ENCODE measurements at regions not wholly inside any gene's neighbourhood (a gene's known extent, or its start where the extent isn't known, plus 50 kb on each side); places are given as distances from the start of the nearest gene placed in this dataset.
"Not testable (repeated sequence)": the region's sequence is repeated elsewhere in the genome, so short reads cannot be mapped to it uniquely, and the experiment has no call there.

DNA sequence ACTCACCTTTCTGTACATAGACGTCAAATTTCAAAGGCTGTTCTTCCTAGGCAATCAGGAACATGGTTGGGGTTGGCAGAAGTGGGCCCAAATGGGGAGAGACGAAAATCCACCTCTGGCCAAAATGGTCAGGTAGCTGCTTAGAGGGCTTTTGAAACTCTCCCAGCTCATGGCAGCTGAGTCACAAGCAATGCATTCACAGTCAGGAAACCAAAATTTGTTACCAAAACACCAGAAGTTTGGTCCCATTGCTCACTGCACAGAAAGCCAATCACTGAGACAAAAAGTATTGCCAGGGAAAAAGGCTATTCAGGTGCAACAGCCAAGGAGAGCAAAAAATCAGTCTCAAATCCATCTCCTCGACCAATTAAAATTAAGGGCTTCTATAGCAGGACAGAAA, 539.6 kb upstream of the CCDC54 start:
- no peak for FAIRE-seq

DNA sequence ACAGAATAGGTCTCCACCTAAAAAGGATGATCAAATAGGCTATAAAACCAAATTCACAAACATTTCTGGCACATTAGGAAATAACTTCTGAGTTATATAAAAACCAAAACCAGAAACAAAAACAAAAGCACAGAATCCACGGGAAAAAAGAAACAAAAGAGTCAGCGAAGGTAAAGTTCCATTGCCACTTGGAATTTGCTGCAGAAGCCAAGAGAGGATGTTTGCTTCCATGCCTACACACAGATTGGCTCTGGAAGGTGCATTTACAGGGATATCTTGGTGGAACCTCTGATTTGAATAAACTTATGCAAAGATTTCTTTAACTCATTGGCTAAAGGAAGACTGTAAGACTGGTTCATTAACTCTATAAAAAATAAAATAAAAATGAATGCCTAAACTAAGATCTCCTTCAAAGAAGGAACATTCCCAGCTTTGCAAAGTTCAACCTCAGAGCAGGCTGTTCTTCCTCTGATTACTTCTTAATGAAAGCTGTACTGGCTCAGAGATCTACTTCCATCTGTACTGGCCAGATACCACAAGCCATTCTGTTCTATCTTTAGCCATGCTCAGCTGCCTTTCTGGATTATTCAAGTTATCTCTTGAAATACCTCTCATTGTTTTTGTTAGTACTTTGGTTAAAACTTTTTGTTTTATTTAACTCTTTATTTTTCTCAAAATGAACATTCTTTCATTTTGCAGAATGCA, 537.5 kb upstream of the CCDC54 start:
- peak; percentile 78 for FAIRE-seq

DNA sequence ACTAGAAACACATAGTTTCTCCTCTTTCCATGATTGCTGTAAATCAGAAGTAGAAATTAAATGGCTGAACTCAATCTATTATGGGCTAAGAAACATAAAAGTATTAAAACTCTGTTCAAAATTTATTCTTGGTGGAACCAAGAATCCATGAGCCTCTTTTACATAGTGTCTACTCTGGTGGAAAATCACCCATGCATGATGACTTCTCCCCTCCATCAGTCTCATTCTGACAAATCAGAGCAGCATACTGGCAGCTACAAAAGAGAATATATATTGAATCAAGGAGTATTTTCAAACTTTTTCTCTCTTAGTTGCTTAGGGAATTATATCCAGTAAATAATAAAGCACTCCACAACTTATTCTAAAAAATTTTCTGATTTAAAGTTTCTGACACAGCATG, 536.9 kb upstream of the CCDC54 start:
- no peak for FAIRE-seq

DNA sequence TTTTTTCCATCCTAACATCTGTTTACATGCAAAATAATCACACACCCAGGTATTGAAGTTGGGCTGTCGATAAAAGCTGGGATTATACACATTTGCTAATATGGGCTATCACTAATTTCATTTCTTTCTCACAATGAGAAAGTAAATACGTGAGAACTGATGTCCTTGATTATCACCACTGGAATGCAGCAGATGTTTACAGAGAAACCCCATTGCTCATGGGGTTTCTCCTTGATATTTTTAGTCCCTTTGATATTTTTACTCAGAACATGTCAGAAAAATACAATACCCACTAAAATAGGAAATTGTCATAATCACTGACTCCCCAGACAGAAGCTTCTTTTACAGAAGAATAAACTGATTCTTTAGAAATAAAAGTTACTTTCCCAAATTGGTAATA, 535.1 kb upstream of the CCDC54 start:
- FAIRE-seq = no peak

DNA sequence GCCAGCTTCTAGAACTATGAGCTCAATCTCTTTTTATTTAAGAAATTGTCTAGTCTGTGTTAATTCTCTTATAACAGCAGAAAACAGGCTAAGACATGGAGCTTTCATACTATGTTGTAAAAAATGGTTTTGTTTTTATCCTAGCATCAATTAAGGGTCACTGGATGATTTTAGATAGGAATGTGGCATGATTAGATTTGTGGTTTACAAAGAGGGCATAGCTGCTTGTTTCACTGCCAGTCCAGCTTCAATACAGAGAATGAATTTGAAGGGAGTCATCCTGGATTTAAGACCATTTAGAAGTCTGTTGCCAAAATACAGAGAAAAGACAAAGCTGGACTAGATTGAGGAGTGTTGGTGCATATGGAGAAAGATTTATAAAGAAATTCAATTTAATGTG, 532.6 kb upstream of the CCDC54 start:
- FAIRE-seq = no peak

DNA sequence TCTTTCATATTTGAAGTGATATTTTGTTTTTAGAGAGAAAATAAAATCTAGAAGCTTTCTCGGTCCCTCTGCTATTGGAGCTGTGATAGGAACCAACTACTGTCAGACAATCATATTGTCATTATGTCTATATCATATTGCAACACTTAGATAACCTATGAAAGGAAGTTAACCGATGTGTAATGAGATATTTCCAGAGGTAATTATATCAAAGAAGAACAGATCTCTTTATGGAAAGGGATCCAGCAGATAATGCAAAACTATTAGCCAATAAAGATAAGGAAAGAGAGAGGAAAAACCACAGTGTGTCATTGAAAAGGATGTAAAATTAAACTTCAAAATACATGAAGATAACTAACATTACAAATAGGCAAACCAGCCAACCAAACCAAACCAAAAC, 529.1 kb upstream of the CCDC54 start:
- FAIRE-seq = no peak

DNA sequence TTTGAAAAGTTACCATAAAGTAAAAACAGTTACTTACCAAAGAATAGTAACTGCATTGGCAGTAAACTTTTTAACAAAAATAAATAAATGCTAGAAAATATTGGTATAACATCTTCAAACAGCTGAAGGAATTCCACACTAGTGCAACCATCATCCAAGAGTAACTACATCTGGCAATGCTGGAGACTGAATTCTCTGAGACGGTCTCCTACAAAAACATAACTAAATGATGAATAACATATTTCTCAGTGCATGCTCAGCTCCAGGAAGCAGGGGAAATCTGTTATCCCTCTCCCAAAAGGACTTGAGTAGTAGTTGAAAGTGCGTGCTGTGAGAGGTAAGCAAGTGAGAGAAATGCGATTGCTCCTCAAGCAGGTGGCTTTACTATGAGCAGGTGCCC, 526.8 kb upstream of the CCDC54 start:
- FAIRE-seq = no peak

DNA sequence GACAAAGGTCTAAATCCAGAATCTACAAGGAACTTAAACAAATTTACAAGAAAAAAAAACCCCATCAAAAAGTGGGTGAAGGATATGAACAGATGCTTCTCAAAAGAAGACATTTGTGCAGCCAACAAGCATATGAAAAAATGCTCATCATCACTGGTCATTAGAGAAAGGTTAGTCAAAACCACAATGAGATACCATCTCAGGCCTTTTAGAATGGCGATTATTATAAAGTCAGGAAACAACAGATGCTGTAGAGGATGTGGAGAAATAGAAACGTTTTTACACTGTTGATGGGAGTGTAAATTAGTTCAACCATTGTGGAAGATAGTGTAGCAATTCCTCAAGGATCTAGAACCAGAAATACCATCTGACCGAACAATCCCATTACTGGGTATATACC, 518.9 kb upstream of the CCDC54 start:
- FAIRE-seq = not testable (repeated sequence)

DNA sequence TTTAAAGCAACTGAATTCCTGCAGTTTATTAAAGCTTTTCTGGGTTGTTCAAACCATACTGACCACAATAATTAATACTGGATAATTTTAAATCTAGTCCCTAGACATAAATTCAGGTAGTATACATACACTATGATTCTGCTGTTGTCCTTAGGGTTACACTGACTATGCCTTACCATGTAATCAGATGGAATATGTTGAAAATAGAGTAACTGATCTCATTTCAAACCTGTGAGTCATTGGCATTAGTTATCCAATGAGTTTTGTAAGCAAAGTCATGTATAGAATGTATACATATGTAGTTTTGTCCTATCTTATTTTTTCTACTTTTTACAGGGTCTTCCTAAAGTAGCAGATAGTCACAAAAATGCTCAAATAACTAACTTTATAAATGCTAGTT, 517.1 kb upstream of the CCDC54 start:
- FAIRE-seq = no peak

DNA sequence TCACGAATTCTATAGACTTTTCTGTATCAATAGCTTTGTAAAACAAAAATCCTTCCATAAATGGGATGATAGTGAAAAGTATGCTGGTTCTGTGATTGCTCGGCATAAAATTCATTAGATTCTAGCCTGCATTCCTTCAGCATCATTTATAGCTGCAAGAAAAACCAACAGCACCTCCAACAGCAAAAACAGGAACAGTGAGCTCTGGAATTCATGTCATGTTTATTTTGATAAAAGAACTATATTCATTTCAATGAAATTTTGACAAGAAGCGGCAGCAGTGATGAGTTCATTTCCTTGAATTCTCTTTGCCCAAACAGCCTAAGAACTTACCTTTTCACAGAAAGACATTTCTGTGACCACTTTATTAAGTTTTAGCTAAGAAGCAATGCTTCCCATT, 515.2 kb upstream of the CCDC54 start:
- FAIRE-seq = no peak

DNA sequence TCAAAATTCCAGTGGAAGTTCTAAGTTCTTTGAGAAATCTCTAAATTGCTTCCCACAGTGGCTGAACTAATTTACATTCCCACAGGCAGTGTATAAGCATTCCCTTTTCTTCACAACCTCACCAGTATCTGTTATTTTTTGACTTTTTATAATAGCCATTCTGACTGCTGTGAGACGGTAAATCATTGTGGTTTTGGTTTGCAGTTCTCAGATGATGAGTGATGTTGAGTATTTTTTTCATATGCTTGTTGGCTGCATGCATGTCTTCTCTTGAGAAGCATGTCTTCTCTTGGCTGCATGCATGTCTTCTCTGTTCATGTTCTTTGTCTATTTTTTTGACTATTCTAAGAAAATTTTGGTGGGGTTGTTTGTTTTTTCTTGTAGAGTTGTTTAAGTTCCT, 499.6 kb upstream of the CCDC54 start:
- no peak for FAIRE-seq

DNA sequence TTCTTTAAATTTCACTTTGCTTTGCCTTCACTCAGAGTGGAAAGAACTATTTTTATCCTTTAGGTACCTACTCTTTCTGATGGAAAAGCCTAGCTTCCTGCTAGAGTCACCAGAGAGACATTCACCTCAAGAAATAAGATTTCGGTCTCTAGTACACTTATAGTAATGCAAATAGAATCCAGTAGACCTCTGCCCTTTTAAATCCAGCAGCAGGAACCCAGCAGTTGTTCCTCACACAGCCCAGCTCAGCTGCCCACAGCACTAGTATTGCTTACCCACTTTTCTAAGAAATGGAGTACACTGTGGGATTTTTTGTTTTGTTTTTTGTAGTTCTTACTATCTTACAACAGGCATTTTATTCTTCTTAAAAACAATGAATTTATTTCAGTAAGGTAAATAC, 497.0 kb upstream of the CCDC54 start:
- no peak for FAIRE-seq

DNA sequence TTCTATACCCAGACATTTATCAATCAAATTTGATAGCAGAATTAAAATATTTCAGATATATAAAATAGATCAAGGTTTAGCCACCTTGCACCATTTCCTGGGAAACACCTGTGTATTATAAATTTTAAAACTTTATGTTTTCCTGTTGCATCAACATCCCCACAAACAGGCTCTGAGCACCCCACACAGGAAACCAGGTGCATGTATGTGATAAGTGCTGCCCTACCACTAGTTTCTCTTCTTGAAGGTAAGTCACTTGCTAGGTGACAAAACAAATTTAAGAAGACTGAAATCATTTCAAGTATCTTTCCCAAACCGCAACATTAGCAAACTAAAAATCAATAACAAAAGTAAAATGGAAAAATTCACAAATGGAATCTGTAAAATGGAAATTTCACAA, 496.1 kb upstream of the CCDC54 start:
- FAIRE-seq = no peak

DNA sequence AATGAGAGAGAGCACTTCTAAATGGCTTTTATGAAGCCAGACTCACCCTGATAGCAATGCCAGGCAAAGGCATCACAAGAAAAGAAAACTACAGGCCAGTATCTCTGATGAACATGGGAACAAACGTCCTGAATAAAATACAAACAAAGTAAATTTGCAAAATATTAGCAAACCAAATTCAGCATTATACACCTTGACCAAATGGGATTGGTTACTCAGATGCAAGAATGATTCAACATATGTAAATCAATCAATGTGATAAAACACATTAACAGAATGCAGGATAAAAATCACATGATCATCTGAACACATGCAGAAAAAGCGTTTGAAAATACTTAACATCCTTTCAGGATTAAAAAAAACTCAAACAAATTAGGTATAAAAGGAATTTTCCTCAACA, 494.9 kb upstream of the CCDC54 start:
- FAIRE-seq = no peak

DNA sequence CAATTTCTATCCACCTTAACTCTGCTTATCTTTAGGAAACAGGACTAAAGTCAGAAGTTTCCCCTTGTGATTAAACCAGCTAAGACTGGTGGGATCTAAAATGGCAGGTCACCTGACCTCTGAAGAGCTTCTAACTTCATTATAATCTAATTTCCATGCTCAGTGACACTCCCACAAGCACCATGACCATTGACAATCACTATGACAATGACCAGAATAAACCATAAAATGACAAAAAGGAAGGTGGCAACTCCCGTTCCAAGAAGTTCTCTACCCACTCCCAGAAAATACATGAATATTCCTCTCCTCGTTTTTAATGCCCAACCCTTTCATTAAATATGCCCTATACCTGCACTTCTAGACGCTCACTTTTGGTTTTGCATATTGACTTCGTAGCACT, 471.2 kb upstream of the CCDC54 start:
- no peak for FAIRE-seq

DNA sequence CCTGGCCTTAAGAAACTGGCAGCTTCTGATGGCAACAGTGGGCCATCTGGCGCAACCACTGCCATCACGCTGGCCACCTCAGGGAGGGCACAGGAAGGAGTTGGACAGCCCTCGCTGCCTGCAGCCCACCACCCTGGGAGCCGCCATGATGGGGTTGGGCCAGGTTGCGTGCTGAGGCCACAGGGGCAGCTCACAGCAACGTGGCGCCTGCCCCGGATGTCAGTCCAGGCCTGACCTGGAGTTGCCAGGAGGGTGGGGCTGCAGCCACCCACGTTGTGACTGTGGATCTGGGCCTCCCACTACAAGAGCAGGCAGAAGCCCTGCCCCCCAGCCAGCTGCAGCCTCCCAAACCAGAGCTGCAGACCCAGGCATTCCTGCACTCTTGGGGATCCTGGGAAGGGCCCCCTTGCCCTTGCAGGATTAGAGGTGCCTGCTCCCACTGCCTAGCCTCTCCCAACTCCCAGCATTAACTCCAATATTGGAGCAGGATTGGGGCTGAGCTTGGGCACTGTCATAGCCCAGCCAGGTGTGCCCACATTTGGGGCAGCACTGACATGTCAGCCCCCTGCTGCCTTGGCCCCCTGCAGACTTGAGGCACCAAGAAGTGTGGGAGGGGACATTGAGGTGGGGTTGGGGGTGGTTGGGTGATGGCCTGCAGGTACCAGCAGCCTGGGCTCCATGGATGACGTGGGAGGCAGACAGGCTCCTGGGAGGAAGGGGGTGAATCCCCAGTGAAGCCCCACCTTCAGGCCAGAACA, 468.9 kb upstream of the CCDC54 start:
- FAIRE-seq = no peak

DNA sequence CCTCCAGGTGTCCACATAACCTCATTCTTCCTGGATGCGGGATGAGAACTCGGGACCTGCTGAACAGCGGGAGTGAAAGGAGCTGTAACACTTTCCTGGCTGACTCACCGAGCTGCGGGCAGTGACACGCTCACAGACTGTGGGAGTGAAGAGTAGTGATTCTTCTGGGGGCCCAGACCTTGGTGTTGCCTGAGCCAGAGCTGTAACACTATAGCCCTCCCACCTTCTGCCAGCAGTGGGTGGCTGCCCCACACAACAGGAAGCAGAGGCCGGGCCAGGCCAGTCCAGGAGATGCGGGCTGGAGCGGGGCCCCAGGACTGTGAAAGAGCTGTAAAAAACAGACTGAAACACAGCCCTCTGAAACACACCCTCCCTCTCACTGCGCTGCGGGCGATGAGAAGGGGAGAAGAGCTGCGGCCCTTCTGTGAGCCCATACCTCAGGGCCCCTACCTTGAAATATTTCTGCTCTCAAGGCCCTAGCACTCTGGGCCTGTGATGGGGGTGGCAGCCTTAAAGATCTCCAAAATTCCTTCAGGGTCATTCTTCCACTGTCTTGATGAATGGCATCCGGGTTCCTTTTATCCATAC, 464.0 kb upstream of the CCDC54 start:
- no peak for FAIRE-seq

DNA sequence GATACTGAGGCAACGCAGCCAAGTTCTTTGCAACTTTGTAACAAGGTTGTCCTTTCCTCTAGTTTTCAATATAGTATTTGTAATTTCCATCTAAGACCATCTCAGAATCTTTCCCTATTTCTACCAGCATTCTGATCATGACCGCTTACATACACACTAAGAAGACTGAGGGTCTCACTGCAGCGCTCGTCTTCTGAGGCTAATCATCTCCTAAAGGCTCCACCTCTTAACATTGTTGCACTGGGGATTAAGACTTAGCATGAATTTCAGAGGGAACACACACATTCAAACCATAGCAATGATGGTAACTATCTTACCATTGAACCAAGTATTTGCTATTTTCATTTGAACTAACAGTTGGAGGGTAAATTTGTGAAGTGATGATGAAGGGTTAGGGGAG, 463.3 kb upstream of the CCDC54 start:
- no peak for FAIRE-seq

DNA sequence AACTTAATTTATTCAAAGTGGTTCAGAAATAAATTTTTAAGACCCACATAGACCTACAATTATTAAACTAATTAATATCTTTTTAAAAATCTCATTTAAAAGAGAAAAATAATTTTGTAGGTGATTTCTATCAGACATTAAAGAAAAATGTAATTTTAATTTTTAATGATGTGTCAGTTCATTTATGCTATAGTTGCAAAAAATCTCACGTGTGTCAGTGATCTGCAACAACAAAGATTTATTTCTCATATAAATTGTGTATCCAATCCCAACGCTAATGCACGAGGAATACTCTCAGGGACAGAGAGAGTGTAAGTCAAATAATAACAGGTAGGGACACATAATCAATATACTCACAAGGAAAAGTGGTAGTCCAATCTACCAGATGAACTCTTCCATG, 456.6 kb upstream of the CCDC54 start:
- no peak for FAIRE-seq

DNA sequence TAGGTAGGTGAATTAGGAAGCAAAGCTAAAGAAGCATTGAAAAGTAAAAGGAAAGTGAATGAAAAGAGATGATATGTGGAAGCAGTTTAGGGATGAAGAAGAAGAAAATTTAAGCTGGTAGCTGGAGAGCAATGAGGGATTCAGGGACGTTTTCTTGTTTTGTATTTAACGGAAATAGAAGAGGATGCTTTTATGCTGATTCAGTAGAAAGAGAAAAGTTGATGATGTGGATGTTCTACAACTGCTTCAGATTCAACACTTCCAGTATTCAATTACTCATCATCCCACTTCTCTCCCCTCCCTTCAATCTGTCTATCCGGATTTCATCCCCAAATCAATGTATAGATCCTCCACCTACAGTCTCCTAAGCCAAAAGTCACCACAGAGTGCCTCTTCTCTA, 448.2 kb upstream of the CCDC54 start:
- FAIRE-seq = no peak

DNA sequence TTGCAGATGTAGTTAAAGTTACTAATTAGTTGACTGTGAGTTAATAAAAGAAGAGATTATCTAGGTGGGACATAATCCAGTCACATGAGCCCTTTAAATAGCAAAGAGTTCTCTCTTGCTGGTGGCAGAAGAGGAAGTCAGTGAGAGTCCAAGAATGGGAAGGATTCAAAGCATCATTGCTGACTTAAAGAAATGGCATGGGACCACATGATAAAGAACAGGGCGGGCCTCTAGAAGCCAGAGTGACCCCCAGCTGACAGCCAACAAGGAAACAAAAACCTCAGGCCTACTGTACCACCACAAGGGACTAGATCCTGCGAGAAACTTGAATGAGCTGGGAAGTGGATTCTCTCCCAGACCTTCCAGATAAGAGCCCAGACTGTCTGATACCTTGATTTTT, 447.2 kb upstream of the CCDC54 start:
- FAIRE-seq = no peak

DNA sequence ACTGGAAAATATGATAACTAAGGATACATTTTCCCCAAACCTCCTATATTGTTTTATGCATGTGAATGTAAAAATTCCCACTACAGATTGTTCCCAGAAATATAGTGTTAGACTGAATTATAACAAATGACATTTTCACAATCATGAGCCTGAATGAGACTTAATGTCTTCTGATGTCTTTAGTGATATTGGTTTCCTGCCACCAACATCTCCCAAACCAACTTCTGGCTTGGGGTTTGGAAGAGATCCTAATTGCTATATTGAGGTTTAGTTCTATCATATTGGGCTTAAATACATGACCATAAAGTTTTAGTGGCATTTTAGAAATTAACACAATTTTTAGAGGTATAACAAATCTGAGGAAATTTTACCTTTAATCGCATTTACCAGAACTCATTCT, 445.3 kb upstream of the CCDC54 start:
- no peak for FAIRE-seq

DNA sequence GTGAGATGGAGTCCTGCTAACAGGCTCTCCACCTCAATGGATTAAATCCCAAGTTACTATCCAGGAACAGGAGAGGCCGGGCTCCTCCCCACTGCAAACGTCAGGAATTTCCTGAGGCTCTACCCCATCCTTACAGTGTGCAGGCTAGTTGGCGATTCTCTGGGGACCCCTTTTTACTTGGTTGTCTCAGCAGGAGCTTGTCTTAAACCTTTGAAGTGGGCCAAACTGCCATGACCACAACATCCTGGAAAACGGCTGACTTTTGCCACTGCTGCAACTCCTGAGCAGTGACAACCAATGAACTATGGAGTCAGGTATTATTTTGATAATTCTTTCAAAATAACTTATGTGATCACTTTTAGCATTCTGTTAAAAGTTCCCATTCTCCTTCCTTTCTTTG, 440.9 kb upstream of the CCDC54 start:
- no peak for FAIRE-seq

DNA sequence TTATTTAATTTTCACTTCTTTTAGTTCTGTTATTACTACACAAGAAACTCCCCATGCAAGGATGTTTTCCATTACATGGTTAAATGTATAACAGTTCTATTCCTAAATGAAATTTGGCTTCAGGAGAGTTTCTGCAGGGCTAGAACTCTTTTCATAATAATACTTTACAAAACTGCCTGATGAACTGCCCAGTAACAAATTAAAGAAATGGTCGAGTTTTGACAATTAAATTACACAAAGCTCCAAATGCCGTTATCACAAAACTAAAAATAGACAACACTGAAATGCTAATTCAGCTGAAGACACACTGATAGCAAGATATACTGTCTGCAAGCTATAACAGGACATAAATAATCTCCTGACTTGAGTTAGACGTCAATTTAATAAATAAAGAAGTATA, 435.2 kb upstream of the CCDC54 start:
- no peak for FAIRE-seq

Data from endometrium (tissue), 2 donors.